Activated naive CD4-positive, alpha-beta T cell treated with anti-CD3 and anti-CD28 coated beads for 36 hours (primary cell): ENCODE measurements at regions not wholly inside any gene's neighbourhood (a gene's known extent, or its start where the extent isn't known, plus 50 kb on each side); places are given as distances from the start of the nearest gene placed in this dataset.

Source experiments
- CTCF ChIA-PET: fragments of 350-600 bp; sonication (Branson Sonifier 250); formaldehyde crosslinking; loops from one replicate; lab custom pipeline; 2021; ENCODE audit warnings: antibody characterized with exemption; lab: Charles Lee
- DNase-seq: peaks from one replicate; pipeline ENCODE4 v3.0.0-alpha.2; 2020
- H3K27ac Mint-ChIP-seq: one replicate; pipeline ENCODE4 v1.8.0; 2021; ENCODE audit warnings: mild to moderate bottlenecking, mixed read lengths
- H3K27me3 Mint-ChIP-seq: one replicate; pipeline ENCODE4 v1.8.0; 2021; ENCODE audit warnings: low read depth, mixed read lengths
- H3K36me3 Mint-ChIP-seq: one replicate; pipeline ENCODE4 v1.8.0; 2021; ENCODE audit warnings: low read depth, mixed read lengths
- H3K4me1 Mint-ChIP-seq: one replicate; pipeline ENCODE4 v1.8.0; 2021; ENCODE audit warnings: low read depth, mixed read lengths
- H3K4me3 Mint-ChIP-seq: one replicate; pipeline ENCODE4 v1.8.0; 2021; ENCODE audit warnings: mild to moderate bottlenecking, moderate library complexity, mixed read lengths
- H3K9me3 Mint-ChIP-seq: one replicate; pipeline ENCODE4 v1.8.0; 2021; ENCODE audit warnings: mixed read lengths
- intact Hi-C: fragments of 100-400 bp; cut with micrococcal nuclease; formaldehyde crosslinking; loops from one replicate; pipeline ENCODE4 v1.15.1; 2023

GRCh38 chr11:112477152-112477551 lies 216.5 kb upstream of the PLET1 start:
- intact Hi-C loops: no loop called here
- no peak for DNase-seq
- Mint-ChIP-seq H3K36me3 (no peaks in the 10 kb centered on the region), H3K4me1 (no peaks in the 10 kb centered on the region), H3K27me3 (no peaks in the 10 kb centered on the region), H3K4me3 (no peak overlapping the region), H3K9me3 (no peaks in the 10 kb centered on the region), H3K27ac (no peak overlapping the region)
- CTCF ChIA-PET: no interaction called here

- Mint-ChIP-seq H3K4me1 (no peaks in the 10 kb centered on the region), H3K36me3 (no peaks in the 10 kb centered on the region), H3K27ac (no peak overlapping the region), H3K27me3 (no peaks in the 10 kb centered on the region), H3K4me3 (no peak overlapping the region), H3K9me3 (no peaks in the 10 kb centered on the region)
- no peak for DNase-seq
- intact Hi-C loops: no loop called here
- CTCF ChIA-PET: no interaction called here
Observed at GRCh38 chr11:112477581-112478317, 217.1 kb upstream of the PLET1 start.

- Mint-ChIP-seq H3K9me3 (no peaks in the 10 kb centered on the region), H3K36me3 (no peaks in the 10 kb centered on the region), H3K4me3 (no peak overlapping the region), H3K4me1 (no peaks in the 10 kb centered on the region), H3K27me3 (no peaks in the 10 kb centered on the region), H3K27ac (no peak overlapping the region)
- intact Hi-C loops: no loop called here
- DNase-seq: no peak
- CTCF ChIA-PET: no interaction called here
Observed at GRCh38 chr11:112478806-112479205, 218.1 kb upstream of the PLET1 start.

GRCh38 chr11:112481431-112481830 lies 220.8 kb upstream of the PLET1 start:
- CTCF ChIA-PET: no interaction called here
- Mint-ChIP-seq H3K4me1 (no peaks in the 10 kb centered on the region), H3K4me3 (no peak overlapping the region), H3K9me3 (no peaks in the 10 kb centered on the region), H3K36me3 (no peaks in the 10 kb centered on the region), H3K27ac (no peak overlapping the region), H3K27me3 (no peaks in the 10 kb centered on the region)
- no peak for DNase-seq
- intact Hi-C loops: no loop called here

- intact Hi-C loops: no loop called here
- H3K9me3 Mint-ChIP-seq: no peaks in the 10 kb centered on the region
- H3K4me3 Mint-ChIP-seq: no peak overlapping the region
- DNase-seq: no peak
- no peaks in the 10 kb centered on the region for H3K4me1 Mint-ChIP-seq
- H3K36me3 Mint-ChIP-seq: no peaks in the 10 kb centered on the region
- H3K27me3 Mint-ChIP-seq: no peaks in the 10 kb centered on the region
- H3K27ac Mint-ChIP-seq: no peak overlapping the region
- CTCF ChIA-PET: no interaction called here
Observed at GRCh38 chr11:112481893-112482292, 221.2 kb upstream of the PLET1 start.

- no peaks in the 10 kb centered on the region for H3K9me3 Mint-ChIP-seq
- no peak overlapping the region for H3K27ac Mint-ChIP-seq
- intact Hi-C loops: no loop called here
- CTCF ChIA-PET: no interaction called here
- H3K27me3 Mint-ChIP-seq: no peaks in the 10 kb centered on the region
- DNase-seq: no peak
- H3K4me3 Mint-ChIP-seq: no peak overlapping the region
- H3K36me3 Mint-ChIP-seq: no peaks in the 10 kb centered on the region
- no peaks in the 10 kb centered on the region for H3K4me1 Mint-ChIP-seq
Observed at GRCh38 chr11:112485280-112485679, 224.6 kb upstream of the PLET1 start.

GRCh38 chr11:112497826-112498225 lies 237.2 kb upstream of the PLET1 start:
- H3K9me3 Mint-ChIP-seq: no peaks in the 10 kb centered on the region
- intact Hi-C loops: no loop called here
- peaks cover 4% of the 10 kb centered on the region for H3K27me3 Mint-ChIP-seq
- DNase-seq: no peak
- no peaks in the 10 kb centered on the region for H3K36me3 Mint-ChIP-seq
- H3K4me3 Mint-ChIP-seq: no peak overlapping the region
- no peak overlapping the region for H3K27ac Mint-ChIP-seq
- CTCF ChIA-PET: interaction anchor here (0.9 to 1.3 kb wide), 2 partner anchors 43 to 57 kb away, joined by 3 to 5 read pairs; no protein-coding TSS in a partner anchor
- no peaks in the 10 kb centered on the region for H3K4me1 Mint-ChIP-seq

GRCh38 chr11:112498701-112499100 lies 238.0 kb upstream of the PLET1 start:
- intact Hi-C loops: no loop called here
- H3K4me3 Mint-ChIP-seq: no peak overlapping the region
- no peak for DNase-seq
- no peaks in the 10 kb centered on the region for H3K36me3 Mint-ChIP-seq
- CTCF ChIA-PET: interaction anchor here (1.3 kb wide), 1 partner anchor 44 kb away, joined by 3 read pairs; no protein-coding TSS in a partner anchor
- no peaks in the 10 kb centered on the region for H3K9me3 Mint-ChIP-seq
- H3K27ac Mint-ChIP-seq: no peak overlapping the region
- peaks cover 4% of the 10 kb centered on the region for H3K27me3 Mint-ChIP-seq
- no peaks in the 10 kb centered on the region for H3K4me1 Mint-ChIP-seq

- Mint-ChIP-seq H3K4me1 (no peaks in the 10 kb centered on the region), H3K9me3 (no peaks in the 10 kb centered on the region), H3K27ac (no peak overlapping the region), H3K27me3 (peaks cover 4% of the 10 kb centered on the region), H3K36me3 (no peaks in the 10 kb centered on the region), H3K4me3 (no peak overlapping the region)
- no peak for DNase-seq
- intact Hi-C loops: no loop called here
- CTCF ChIA-PET: no interaction called here
Observed at GRCh38 chr11:112499153-112499880, 238.7 kb upstream of the PLET1 start.

GRCh38 chr11:112499881-112500204 lies 239.2 kb upstream of the PLET1 start:
- Mint-ChIP-seq H3K27me3 (peaks cover 4% of the 10 kb centered on the region), H3K36me3 (no peaks in the 10 kb centered on the region), H3K4me3 (no peak overlapping the region), H3K9me3 (no peaks in the 10 kb centered on the region), H3K27ac (no peak overlapping the region), H3K4me1 (no peaks in the 10 kb centered on the region)
- no peak for DNase-seq
- CTCF ChIA-PET: no interaction called here
- intact Hi-C loops: no loop called here

GRCh38 chr11:112503410-112503809 lies 242.8 kb upstream of the PLET1 start:
- H3K4me3 Mint-ChIP-seq: no peak overlapping the region
- DNase-seq: no peak
- H3K27ac Mint-ChIP-seq: no peak overlapping the region
- H3K9me3 Mint-ChIP-seq: no peaks in the 10 kb centered on the region
- intact Hi-C loops: no loop called here
- CTCF ChIA-PET: interaction anchor here (0.8 kb wide), 1 partner anchor 52 kb away, joined by 3 read pairs; no protein-coding TSS in a partner anchor
- no peaks in the 10 kb centered on the region for H3K4me1 Mint-ChIP-seq
- peaks cover 4% of the 10 kb centered on the region for H3K27me3 Mint-ChIP-seq
- H3K36me3 Mint-ChIP-seq: no peaks in the 10 kb centered on the region

GRCh38 chr11:112504056-112504455 lies 243.4 kb upstream of the PLET1 start:
- Mint-ChIP-seq H3K4me3 (no peak overlapping the region), H3K27me3 (peaks cover 4% of the 10 kb centered on the region), H3K36me3 (no peaks in the 10 kb centered on the region), H3K4me1 (no peaks in the 10 kb centered on the region), H3K9me3 (no peaks in the 10 kb centered on the region), H3K27ac (no peak overlapping the region)
- CTCF ChIA-PET: interaction anchor here (0.6 kb wide), 1 partner anchor 21 kb away, joined by 3 read pairs; no protein-coding TSS in a partner anchor
- intact Hi-C loops: no loop called here
- DNase-seq: no peak

- no peaks in the 10 kb centered on the region for H3K9me3 Mint-ChIP-seq
- H3K4me3 Mint-ChIP-seq: no peak overlapping the region
- H3K4me1 Mint-ChIP-seq: no peaks in the 10 kb centered on the region
- no peak for DNase-seq
- H3K36me3 Mint-ChIP-seq: no peaks in the 10 kb centered on the region
- H3K27me3 Mint-ChIP-seq: peaks cover 3% of the 10 kb centered on the region
- intact Hi-C loops: no loop called here
- CTCF ChIA-PET: no interaction called here
- no peak overlapping the region for H3K27ac Mint-ChIP-seq
Observed at GRCh38 chr11:112506852-112507251, 246.2 kb upstream of the PLET1 start.
